GM18519 (cell line): ENCODE measurements at regions not wholly inside any gene's neighbourhood (a gene's known extent, or its start where the extent isn't known, plus 50 kb on each side); places are given as distances from the start of the nearest gene placed in this dataset.

Source experiments
- ATAC-seq: cut with Tn5 transposase; IDR thresholded peaks from one replicate; pipeline ENCODE4 v1.9.1; 2021; ENCODE audit warnings: mild to moderate bottlenecking, moderate library complexity; ENCODE audit not compliant: unreplicated experiment, low FRiP score

GRCh38 chr1:184301227-184301626 lies 85.6 kb upstream of the C1orf21 start:
- ATAC-seq: no peak

GRCh38 chr1:184302346-184302745 lies 84.5 kb upstream of the C1orf21 start:
- ATAC-seq: no peak

- ATAC-seq: no peak
These were observed 76.5 kb upstream of the C1orf21 start for GRCh38 chr1:184310157-184310819.

GRCh38 chr1:184311580-184311979 lies 75.2 kb upstream of the C1orf21 start:
- ATAC-seq: no peak

GRCh38 chr1:184315254-184315653 lies 71.6 kb upstream of the C1orf21 start:
- no peak for ATAC-seq

- ATAC-seq: no peak
These were observed 67.0 kb upstream of the C1orf21 start for GRCh38 chr1:184319879-184320278.

GRCh38 chr1:184322253-184322652 lies 64.6 kb upstream of the C1orf21 start:
- no peak for ATAC-seq

GRCh38 chr1:184324972-184325371 lies 61.9 kb upstream of the C1orf21 start:
- ATAC-seq: no peak

- no peak for ATAC-seq
These were observed 60.6 kb upstream of the C1orf21 start for GRCh38 chr1:184326278-184326677.

- ATAC-seq: no peak
These were observed 57.4 kb upstream of the C1orf21 start for GRCh38 chr1:184329245-184329953.

- no peak for ATAC-seq
These were observed 56.6 kb upstream of the C1orf21 start for GRCh38 chr1:184329962-184330868.

GRCh38 chr1:184330875-184331274 lies 56.0 kb upstream of the C1orf21 start:
- no peak for ATAC-seq
